GM12865 (cell line): ENCODE measurements at regions not wholly inside any gene's neighbourhood (a gene's known extent, or its start where the extent isn't known, plus 50 kb on each side); places are given as distances from the start of the nearest gene placed in this dataset.
A peak's percentile ranks its signal among the peaks of the same experiment; 100 is the strongest.

Experiments used
- DNase-seq: peaks from one replicate; pipeline ENCODE4 v3.0.0; 2010; ENCODE audit warnings: low read depth
- H3K4me3 ChIP-seq: 2 replicates; pipeline ENCODE4 v1.5.1; 2011; ENCODE audit warnings: mild to moderate bottlenecking, low read depth, low read length, control low read depth
- CTCF ChIP-seq: IDR thresholded peaks from 2 replicates; pipeline ENCODE4 v1.5.1; 2011; ENCODE audit warnings: low read length, control low read depth, low read depth, inconsistent platforms; ENCODE audit not compliant: insufficient read depth; ENCODE audit errors: missing control alignments

DNA sequence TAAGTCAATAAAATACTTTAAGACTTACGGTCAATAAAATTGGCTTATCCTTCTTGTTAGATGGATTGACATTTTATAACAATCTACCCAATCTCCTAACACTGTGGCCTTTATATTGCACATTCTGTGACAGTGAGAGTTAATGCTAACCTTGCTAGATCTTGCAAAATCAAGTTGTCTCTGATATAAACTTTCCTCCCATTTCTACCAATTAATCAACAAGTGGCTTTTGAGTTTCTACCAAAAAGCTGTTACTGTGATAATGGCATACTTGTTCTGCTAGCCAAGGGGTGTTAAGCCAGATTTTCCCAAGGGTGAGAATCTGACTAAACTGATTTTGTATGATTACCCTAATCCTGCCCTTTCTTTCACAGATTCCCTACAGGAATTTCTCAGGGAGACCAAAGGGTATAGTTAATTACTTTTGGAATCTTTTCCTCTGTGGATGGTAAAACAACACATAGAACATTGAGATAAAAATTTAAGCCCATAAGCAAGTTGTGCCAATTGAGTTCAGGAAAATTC is 174.1 kb upstream of the SUCLG2 start:
- TF ChIP-seq CTCF = no peak
- no peak overlapping the region for H3K4me3 ChIP-seq
- DNase-seq = no peak

GRCh38 chr3:67821135-67821534 is 166.7 kb upstream of the SUCLG2 start:
- no peak for DNase-seq
- no peak overlapping the region for H3K4me3 ChIP-seq
- no peak for TF ChIP-seq CTCF

DNA sequence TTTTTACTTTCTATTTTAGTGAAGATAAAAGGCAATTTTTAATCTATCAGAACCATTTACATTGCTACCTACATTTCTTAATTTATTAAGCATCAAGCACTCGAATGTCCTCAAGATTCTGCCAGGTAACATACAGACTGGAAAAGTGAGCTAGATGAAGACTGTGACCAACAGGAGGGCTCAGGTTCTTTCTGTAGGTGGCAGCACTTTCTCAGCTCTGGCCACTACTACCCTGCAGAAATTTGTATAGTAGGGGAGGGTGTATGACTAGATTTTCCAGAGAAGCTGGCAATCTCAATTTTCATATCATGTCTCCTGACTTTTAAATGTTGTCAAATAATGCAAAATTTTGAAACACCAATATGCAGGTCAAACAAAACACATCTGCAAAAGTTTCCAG is 165.0 kb upstream of the SUCLG2 start:
- TF ChIP-seq CTCF = peak; percentile 20
- no peak for DNase-seq
- H3K4me3 ChIP-seq = no peak overlapping the region

DNA sequence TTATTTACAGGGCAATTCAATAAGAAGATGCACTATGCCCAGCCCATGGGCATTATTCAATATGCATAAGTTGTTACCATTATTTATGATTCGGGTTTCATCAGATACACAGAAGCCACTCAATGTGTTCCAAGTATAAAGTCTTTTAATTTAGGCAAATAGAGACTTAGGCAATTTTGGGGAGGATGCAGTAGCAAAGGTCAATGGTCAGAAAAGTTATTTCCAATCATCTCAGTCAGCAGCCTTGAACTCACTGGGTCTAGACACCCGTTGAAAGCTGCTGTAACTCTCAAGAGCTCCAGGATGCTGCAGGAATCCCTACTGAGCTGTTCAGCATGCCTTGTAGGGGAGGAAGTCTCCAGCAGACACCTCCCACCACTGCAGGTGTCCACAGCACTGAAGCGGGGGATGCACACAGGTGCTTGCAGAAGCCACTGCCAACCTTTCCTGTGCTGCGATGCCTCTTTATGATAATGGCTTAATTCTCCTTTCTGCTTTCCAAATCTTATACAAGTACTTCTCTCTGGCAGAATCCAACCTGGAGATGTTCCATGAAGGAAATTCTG is 155.0 kb upstream of the SUCLG2 start:
- H3K4me3 ChIP-seq = no peak overlapping the region
- no peak for DNase-seq
- no peak for TF ChIP-seq CTCF

GRCh38 chr3:67808906-67809305 is 154.5 kb upstream of the SUCLG2 start:
- no peak for DNase-seq
- H3K4me3 ChIP-seq = no peak overlapping the region
- TF ChIP-seq CTCF = no peak

DNA sequence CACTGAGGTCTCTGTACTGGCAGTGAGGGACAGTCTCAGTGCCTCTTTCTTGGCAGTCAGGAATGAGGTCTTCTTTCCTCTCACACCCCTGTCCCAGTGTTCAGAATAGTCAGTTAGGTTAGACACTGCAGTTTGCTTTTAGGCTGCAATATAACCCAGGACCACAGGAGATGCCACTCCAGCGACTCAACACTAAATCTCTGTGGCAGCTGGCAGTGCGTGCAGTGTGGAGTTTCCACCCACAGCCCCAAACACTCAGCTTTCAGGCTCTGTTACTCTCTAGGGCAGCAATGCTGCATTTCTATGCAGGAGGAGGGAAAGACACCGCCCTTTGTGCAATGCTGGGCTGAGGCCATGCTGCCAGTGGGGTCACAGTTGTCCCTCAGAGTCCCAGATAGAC is 150.2 kb upstream of the SUCLG2 start:
- TF ChIP-seq CTCF = no peak
- H3K4me3 ChIP-seq = no peak overlapping the region
- no peak for DNase-seq

GRCh38 chr3:67804089-67804488 is 149.7 kb upstream of the SUCLG2 start:
- TF ChIP-seq CTCF = no peak
- H3K4me3 ChIP-seq = no peak overlapping the region
- DNase-seq = no peak
